Neural progenitor cell (in vitro differentiated cells): ENCODE measurements at regions not wholly inside any gene's neighbourhood (a gene's known extent, or its start where the extent isn't known, plus 50 kb on each side); places are given as distances from the start of the nearest gene placed in this dataset.

Source experiments
- DNase-seq: peaks from one replicate; pipeline ENCODE4 v3.0.0-alpha.2; 2016; ENCODE audit warnings: low spot score
- H2AFZ ChIP-seq: fragments of 200-600 bp; sonication (generic); replicated peaks from 2 replicates; pipeline ENCODE4 v1.6.1; 2016; ENCODE audit warnings: antibody characterized with exemption
- H3F3A ChIP-seq: fragments of 200-600 bp; sonication (generic); 2 replicates; pipeline ENCODE4 v1.6.1; 2016; ENCODE audit warnings: antibody characterized with exemption, low read depth
- H3K27ac ChIP-seq: fragments of 200-600 bp; sonication (generic); 2 replicates; pipeline ENCODE4 v1.5.1; 2016; ENCODE audit warnings: mild to moderate bottlenecking
- H3K27me3 ChIP-seq: fragments of 200-600 bp; sonication (generic); 2 replicates; pipeline ENCODE4 v1.6.1; 2016; ENCODE audit warnings: mild to moderate bottlenecking, moderate library complexity
- H3K36me3 ChIP-seq: fragments of 200-600 bp; sonication (generic); 2 replicates; pipeline ENCODE4 v1.5.1; 2016
- H3K4me1 ChIP-seq: fragments of 200-600 bp; sonication (generic); 2 replicates; pipeline ENCODE4 v1.6.1; 2016; ENCODE audit warnings: mixed run types
- H3K4me2 ChIP-seq: fragments of 200-600 bp; sonication (generic); 2 replicates; pipeline ENCODE4 v1.6.1; 2016
- H3K4me3 ChIP-seq: fragments of 200-600 bp; sonication (generic); 2 replicates; pipeline ENCODE4 v1.5.1; 2016
- H3K79me2 ChIP-seq: fragments of 200-600 bp; sonication (generic); 2 replicates; pipeline ENCODE4 v1.6.1; 2016; ENCODE audit warnings: low read depth
- H3K9ac ChIP-seq: fragments of 200-600 bp; sonication (generic); 2 replicates; pipeline ENCODE4 v1.6.1; 2016
- H3K9me3 ChIP-seq: fragments of 200-600 bp; sonication (generic); 2 replicates; pipeline ENCODE4 v1.5.1; 2016; ENCODE audit warnings: low read depth
- H4K20me1 ChIP-seq: fragments of 200-600 bp; sonication (generic); 2 replicates; pipeline ENCODE4 v1.6.1; 2016; ENCODE audit warnings: low read depth
- H3K27ac Mint-ChIP-seq: 3 replicates; pipeline ENCODE4 v1.8.0; 2021; ENCODE audit warnings: mixed read lengths
- H3K27me3 Mint-ChIP-seq: 2 replicates; pipeline ENCODE4 v1.8.0; 2022; ENCODE audit warnings: low read depth, mild to moderate bottlenecking, inconsistent platforms, moderate library complexity, mixed read lengths; ENCODE audit not compliant: insufficient read depth
- H3K36me3 Mint-ChIP-seq: 3 replicates; pipeline ENCODE4 v1.8.0; 2021; ENCODE audit warnings: mixed read lengths
- H3K4me1 Mint-ChIP-seq: 3 replicates; pipeline ENCODE4 v1.8.0; 2021; ENCODE audit warnings: mixed read lengths
- H3K4me3 Mint-ChIP-seq: 3 replicates; pipeline ENCODE4 v1.8.0; 2021; ENCODE audit warnings: mild to moderate bottlenecking, moderate library complexity, mixed read lengths
- H3K9me3 Mint-ChIP-seq: 3 replicates; pipeline ENCODE4 v1.8.0; 2020; ENCODE audit warnings: mixed read lengths
- CTCF ChIP-seq: fragments of 200-600 bp; sonication (generic); IDR thresholded peaks from 2 replicates; pipeline ENCODE4 v1.5.1; 2017; ENCODE audit warnings: antibody characterized with exemption, mild to moderate bottlenecking
- EZH2 ChIP-seq: fragments of 200-600 bp; sonication (generic); IDR thresholded peaks from 2 replicates; pipeline ENCODE4 v1.6.1; 2017; ENCODE audit warnings: antibody characterized with exemption, mild to moderate bottlenecking, moderate library complexity
- EZH2phosphoT487 ChIP-seq: fragments of 200-600 bp; sonication (generic); IDR thresholded peaks from 2 replicates; pipeline ENCODE4 v1.6.1; 2017; ENCODE audit warnings: antibody characterized with exemption

DNA sequence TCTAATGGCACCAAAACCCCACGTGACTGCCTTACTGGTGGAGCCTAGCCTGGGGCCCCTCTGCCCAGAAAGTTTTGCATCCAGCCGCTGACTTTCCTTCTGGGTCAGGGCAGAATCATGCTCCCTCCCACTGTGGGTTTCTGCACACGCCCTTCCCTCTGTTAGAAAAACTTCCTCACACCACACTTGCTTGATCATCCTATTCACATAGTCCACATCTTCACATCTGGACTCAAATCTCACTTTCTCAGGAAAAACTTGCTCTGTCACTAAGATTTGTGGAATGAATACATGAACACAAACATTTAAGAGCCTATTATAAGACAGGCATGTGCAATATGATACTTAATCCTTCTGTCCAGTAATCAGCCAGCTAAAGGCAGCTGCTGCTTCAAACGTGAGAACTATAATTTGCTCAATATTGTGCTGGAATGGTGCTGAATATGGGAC lies 274.7 kb downstream of the RND3 start:
- H3K4me1 Mint-ChIP-seq = peaks cover 23% of the 10 kb centered on the region
- H4K20me1 ChIP-seq = no peaks in the 10 kb centered on the region
- peaks cover 17% of the 10 kb centered on the region for H3K4me1 ChIP-seq
- H3K9ac ChIP-seq = no peak overlapping the region
- H2AFZ ChIP-seq = peak overlapping the region; percentile 22
- no peak for DNase-seq
- H3F3A ChIP-seq = no peaks in the 10 kb centered on the region
- no peak overlapping the region for H3K4me2 ChIP-seq
- H3K27ac ChIP-seq = no peak overlapping the region
- H3K27ac Mint-ChIP-seq = no peak overlapping the region
- H3K36me3 Mint-ChIP-seq = no peaks in the 10 kb centered on the region
- H3K36me3 ChIP-seq = no peaks in the 10 kb centered on the region
- no peak overlapping the region for H3K4me3 Mint-ChIP-seq
- H3K27me3 ChIP-seq = no peaks in the 10 kb centered on the region
- H3K9me3 Mint-ChIP-seq = no peaks in the 10 kb centered on the region
- peaks cover 3% of the 10 kb centered on the region for H3K27me3 Mint-ChIP-seq
- no peaks in the 10 kb centered on the region for H3K9me3 ChIP-seq
- no peaks in the 10 kb centered on the region for H3K79me2 ChIP-seq
- H3K4me3 ChIP-seq = no peak overlapping the region
- TF ChIP-seq EZH2 = no peak
- TF ChIP-seq EZH2phosphoT487 = no peak
- no peak for TF ChIP-seq CTCF

GRCh38 chr2:150211164-150211631 lies 276.3 kb downstream of the RND3 start:
- H3K9me3 Mint-ChIP-seq = no peaks in the 10 kb centered on the region

DNA sequence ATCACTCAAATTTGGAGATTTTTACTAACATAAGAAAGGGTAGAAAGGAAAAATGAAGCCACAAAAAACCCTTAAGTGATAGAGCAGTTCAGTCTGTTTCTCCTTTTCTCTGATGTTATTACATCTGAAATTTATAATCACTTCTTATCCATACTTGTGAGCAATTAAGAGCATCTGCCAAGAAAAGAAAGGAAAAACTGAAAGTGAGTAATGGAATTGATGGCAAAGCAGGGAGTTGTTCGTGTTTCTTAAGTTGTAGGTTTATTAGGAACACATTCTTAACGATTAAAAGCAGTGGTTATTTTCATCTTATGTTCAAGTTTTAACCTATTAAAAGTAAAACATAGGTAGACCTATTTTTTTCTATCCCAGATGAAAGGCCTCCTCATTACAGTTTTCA lies 277.7 kb downstream of the RND3 start:
- no peaks in the 10 kb centered on the region for H3K79me2 ChIP-seq
- H3K4me2 ChIP-seq = no peak overlapping the region
- no peak overlapping the region for H3K27ac Mint-ChIP-seq
- no peak overlapping the region for H3K4me3 ChIP-seq
- no peaks in the 10 kb centered on the region for H3K36me3 Mint-ChIP-seq
- H3K27me3 ChIP-seq = no peaks in the 10 kb centered on the region
- no peak overlapping the region for H3K4me3 Mint-ChIP-seq
- H3K27me3 Mint-ChIP-seq = no peaks in the 10 kb centered on the region
- no peak for DNase-seq
- H2AFZ ChIP-seq = no peak overlapping the region
- peaks cover 13% of the 10 kb centered on the region for H3K4me1 ChIP-seq
- no peaks in the 10 kb centered on the region for H3K36me3 ChIP-seq
- H3F3A ChIP-seq = no peaks in the 10 kb centered on the region
- no peaks in the 10 kb centered on the region for H4K20me1 ChIP-seq
- H3K4me1 Mint-ChIP-seq = peaks cover 22% of the 10 kb centered on the region
- no peak overlapping the region for H3K27ac ChIP-seq
- no peak overlapping the region for H3K9ac ChIP-seq
- TF ChIP-seq EZH2phosphoT487 (no peak), CTCF (no peak), EZH2 (no peak)
- no peaks in the 10 kb centered on the region for H3K9me3 ChIP-seq
- H3K9me3 Mint-ChIP-seq = no peaks in the 10 kb centered on the region

More at GRCh38 chr2:150211164-150211631, 276.3 kb downstream of the RND3 start:
- peaks cover 17% of the 10 kb centered on the region for H3K4me1 ChIP-seq
- no peak overlapping the region for H3K9ac ChIP-seq
- no peak overlapping the region for H3K4me3 ChIP-seq
- H3F3A ChIP-seq = no peaks in the 10 kb centered on the region
- no peaks in the 10 kb centered on the region for H3K9me3 ChIP-seq
- no peak overlapping the region for H3K27ac ChIP-seq
- Mint-ChIP-seq H3K4me3 (no peak overlapping the region), H3K27me3 (no peaks in the 10 kb centered on the region), H3K4me1 (peaks cover 23% of the 10 kb centered on the region), H3K36me3 (no peaks in the 10 kb centered on the region), H3K27ac (no peak overlapping the region)
- H3K36me3 ChIP-seq = no peaks in the 10 kb centered on the region
- no peak for DNase-seq
- H2AFZ ChIP-seq = no peak overlapping the region
- TF ChIP-seq CTCF (no peak), EZH2phosphoT487 (no peak), EZH2 (no peak)
- no peak overlapping the region for H3K4me2 ChIP-seq
- H3K79me2 ChIP-seq = no peaks in the 10 kb centered on the region
- H3K27me3 ChIP-seq = no peaks in the 10 kb centered on the region
- no peaks in the 10 kb centered on the region for H4K20me1 ChIP-seq
